Prostate gland (tissue), 2 donors: ENCODE measurements at regions not wholly inside any gene's neighbourhood (a gene's known extent, or its start where the extent isn't known, plus 50 kb on each side); places are given as distances from the start of the nearest gene placed in this dataset.
"Not testable (repeated sequence)": the region's sequence is repeated elsewhere in the genome, so short reads cannot be mapped to it uniquely, and the experiment has no call there.

Source experiments
- DNase-seq: peaks from one replicate; pipeline ENCODE4 v3.0.0-alpha.2; 2019; ENCODE audit warnings: low spot score
- H3K27ac ChIP-seq, 2 donors: fragments of 200-600 bp; sonication (generic); 2 replicates each; pipeline ENCODE4 v1.5.1; 2017 to 2019
- H3K27me3 ChIP-seq: fragments of 200-600 bp; sonication (generic); replicated peaks from 2 replicates; pipeline ENCODE4 v1.5.1; 2019; ENCODE audit not compliant: insufficient read depth
- H3K36me3 ChIP-seq, 2 donors: fragments of 200-600 bp; sonication (generic); 1 replicate in 1 of 2; 2 replicates in 1 of 2; pipeline versions ENCODE4 v1.5.1 to v1.8.1; 2017 to 2019
- H3K4me1 ChIP-seq: fragments of 200-600 bp; sonication (generic); replicated peaks from 2 replicates; pipeline ENCODE4 v1.5.1; 2019
- H3K4me3 ChIP-seq, 2 donors: fragments of 200-600 bp; sonication (generic); 2 replicates each; pipeline ENCODE4 v1.5.1; 2017 to 2019
- H3K9me3 ChIP-seq: fragments of 200-600 bp; sonication (generic); 2 replicates; pipeline ENCODE4 v1.5.1; 2017
- POLR2A ChIP-seq: fragments of 450-650 bp; IDR thresholded peaks from one replicate; pipeline ENCODE4 v1.6.1; 2016; ENCODE audit warnings: antibody characterized with exemption, mild to moderate bottlenecking
- POLR2AphosphoS5 ChIP-seq: sonication (generic); formaldehyde crosslinking; IDR thresholded peaks from one replicate; pipeline ENCODE4 v1.6.1; 2017; ENCODE audit warnings: antibody characterized with exemption
- WGBS: methylation state at CpG from one replicate; pipeline ENCODE4 v1.1.5; 2018; 5-methylcytosine and 5-hydroxymethylcytosine counted together
- intact Hi-C: fragments of 100-400 bp; cut with DNase I; formaldehyde crosslinking; loops from one replicate; pipeline ENCODE4 v1.14.2; 2022
- TF ChIP-seq, protein P1 (sequence below), 4 experiments: fragments of 200-600 bp in 2 of 4; fragments of 450-650 bp in 2 of 4; sonication (generic) in 2 of 4; IDR thresholded peaks; 1 replicate in 3 of 4; 2 replicates in 1 of 4; pipeline ENCODE4 v1.5.1; 2016 to 2019; ENCODE audit warnings: antibody characterized with exemption in 4 of 4, mild to moderate bottlenecking in 2 of 4, moderate library complexity in 2 of 4

DNA sequence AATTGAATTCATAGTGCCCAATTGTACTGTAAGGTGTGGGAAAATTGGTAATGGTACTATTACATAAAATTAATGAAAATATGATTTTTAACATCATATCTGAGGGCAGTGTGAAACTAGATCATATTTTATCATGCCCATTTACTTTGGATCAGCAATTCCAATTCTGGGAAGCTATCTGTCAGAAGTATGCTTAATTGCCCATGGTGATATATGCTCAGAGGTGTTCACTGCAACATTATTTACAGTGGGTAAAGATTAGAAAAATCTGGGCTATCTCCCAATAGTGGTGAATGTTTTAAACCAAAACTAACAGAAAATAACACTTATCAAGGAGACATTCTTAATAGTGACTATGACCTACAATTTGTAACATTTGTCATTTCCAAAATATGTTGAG is 1260.0 kb downstream of the BRINP3 start:
- intact Hi-C loops = no loop called here
- DNase-seq = no peak
- Histone ChIP-seq H3K9me3 (no peaks in the 10 kb centered on the region), H3K4me1 (no peaks in the 10 kb centered on the region), H3K27me3 (no peaks in the 10 kb centered on the region), H3K36me3 (no peaks in the 10 kb centered on the region), H3K27ac (no peak overlapping the region), H3K4me3 (no peak overlapping the region)
- TF ChIP-seq POLR2AphosphoS5 = no peak
- no peak for TF ChIP-seq POLR2A
- TF ChIP-seq, protein P1, sequence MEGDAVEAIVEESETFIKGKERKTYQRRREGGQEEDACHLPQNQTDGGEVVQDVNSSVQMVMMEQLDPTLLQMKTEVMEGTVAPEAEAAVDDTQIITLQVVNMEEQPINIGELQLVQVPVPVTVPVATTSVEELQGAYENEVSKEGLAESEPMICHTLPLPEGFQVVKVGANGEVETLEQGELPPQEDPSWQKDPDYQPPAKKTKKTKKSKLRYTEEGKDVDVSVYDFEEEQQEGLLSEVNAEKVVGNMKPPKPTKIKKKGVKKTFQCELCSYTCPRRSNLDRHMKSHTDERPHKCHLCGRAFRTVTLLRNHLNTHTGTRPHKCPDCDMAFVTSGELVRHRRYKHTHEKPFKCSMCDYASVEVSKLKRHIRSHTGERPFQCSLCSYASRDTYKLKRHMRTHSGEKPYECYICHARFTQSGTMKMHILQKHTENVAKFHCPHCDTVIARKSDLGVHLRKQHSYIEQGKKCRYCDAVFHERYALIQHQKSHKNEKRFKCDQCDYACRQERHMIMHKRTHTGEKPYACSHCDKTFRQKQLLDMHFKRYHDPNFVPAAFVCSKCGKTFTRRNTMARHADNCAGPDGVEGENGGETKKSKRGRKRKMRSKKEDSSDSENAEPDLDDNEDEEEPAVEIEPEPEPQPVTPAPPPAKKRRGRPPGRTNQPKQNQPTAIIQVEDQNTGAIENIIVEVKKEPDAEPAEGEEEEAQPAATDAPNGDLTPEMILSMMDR (IDR thresholded peaks at IDR 0.05) = no peak

DNA sequence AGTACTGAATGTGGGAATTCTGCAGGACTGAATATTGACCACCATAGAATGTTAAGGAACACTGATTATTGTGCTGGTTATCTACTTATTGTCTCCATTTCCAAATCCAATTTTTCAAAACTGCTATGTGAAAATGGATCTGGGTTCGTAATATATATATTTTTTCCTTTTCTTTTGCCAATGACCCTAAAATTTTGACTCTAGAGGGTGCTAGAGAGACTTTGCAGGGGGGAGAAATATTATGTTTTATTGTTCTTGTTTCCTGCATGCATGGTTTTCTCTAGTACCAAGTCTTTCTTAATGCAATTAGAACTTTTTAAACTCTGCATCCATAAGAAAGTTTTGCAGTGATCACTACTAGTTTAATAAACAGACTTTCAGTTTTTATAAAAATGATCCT is 1256.9 kb downstream of the BRINP3 start:
- 81% methylated on average over 1 of the region's 1 CpG for WGBS
- no peak overlapping the region for H3K27ac ChIP-seq
- TF ChIP-seq POLR2AphosphoS5 = no peak
- TF ChIP-seq, protein P1 (IDR thresholded peaks at IDR 0.05) = no peak
- no peak for TF ChIP-seq POLR2A
- H3K27me3 ChIP-seq = no peaks in the 10 kb centered on the region
- intact Hi-C loops = no loop called here
- no peak for DNase-seq
- H3K36me3 ChIP-seq = no peaks in the 10 kb centered on the region
- no peak overlapping the region for H3K4me3 ChIP-seq
- no peaks in the 10 kb centered on the region for H3K9me3 ChIP-seq
- H3K4me1 ChIP-seq = no peaks in the 10 kb centered on the region

DNA sequence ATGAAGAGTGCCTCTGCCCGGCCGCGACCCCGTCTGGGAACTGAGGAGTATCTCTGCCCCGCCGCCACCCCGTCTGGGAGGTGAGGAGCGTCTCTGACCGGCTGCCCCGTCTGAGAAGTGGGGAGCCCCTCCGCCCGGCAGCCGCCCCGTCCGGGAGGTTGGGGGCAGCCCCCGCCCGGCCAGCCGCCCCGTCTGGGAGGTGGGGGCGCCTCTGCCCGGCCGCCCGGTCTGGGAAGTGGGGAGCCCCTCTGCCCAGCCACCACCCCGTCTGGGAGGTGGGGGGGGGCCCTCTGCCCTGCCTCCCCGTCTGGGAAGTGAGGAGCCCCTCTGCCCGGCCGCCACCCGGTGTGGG is 1251.9 kb downstream of the BRINP3 start:
- intact Hi-C loops, H3K27me3 ChIP-seq, H3K4me3 ChIP-seq, H3K4me1 ChIP-seq, H3K36me3 ChIP-seq, DNase-seq, H3K9me3 ChIP-seq, H3K27ac ChIP-seq: not testable (repeated sequence)
- 99% methylated on average over 17 of the region's 28 CpGs for WGBS

DNA sequence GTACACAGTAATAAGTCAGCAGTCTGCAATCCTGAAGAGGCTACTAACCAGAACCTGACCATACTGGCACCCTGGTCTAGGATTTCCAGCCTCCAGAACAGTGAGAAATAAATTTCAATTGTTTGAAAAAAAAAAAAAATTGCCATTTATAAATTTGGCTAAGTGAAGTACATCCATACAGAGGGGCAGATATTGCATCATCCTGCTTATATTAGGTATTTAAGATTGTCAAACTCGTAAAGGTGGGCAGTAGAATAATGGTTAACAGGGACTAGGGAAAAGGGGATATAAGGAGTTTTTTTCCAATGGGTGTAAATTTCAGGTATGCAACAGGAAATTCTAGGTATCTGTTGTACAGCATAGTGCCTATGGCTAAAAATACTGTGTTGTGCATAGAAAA is 1250.9 kb downstream of the BRINP3 start:
- H3K27ac ChIP-seq = no peak overlapping the region
- no peaks in the 10 kb centered on the region for H3K9me3 ChIP-seq
- intact Hi-C loops = no loop called here
- no peaks in the 10 kb centered on the region for H3K36me3 ChIP-seq
- H3K4me1 ChIP-seq = no peaks in the 10 kb centered on the region
- no peak overlapping the region for H3K4me3 ChIP-seq
- TF ChIP-seq POLR2AphosphoS5 = no peak
- DNase-seq = no peak
- WGBS = 71% methylated on average over 1 of the region's 1 CpG
- no peaks in the 10 kb centered on the region for H3K27me3 ChIP-seq

DNA sequence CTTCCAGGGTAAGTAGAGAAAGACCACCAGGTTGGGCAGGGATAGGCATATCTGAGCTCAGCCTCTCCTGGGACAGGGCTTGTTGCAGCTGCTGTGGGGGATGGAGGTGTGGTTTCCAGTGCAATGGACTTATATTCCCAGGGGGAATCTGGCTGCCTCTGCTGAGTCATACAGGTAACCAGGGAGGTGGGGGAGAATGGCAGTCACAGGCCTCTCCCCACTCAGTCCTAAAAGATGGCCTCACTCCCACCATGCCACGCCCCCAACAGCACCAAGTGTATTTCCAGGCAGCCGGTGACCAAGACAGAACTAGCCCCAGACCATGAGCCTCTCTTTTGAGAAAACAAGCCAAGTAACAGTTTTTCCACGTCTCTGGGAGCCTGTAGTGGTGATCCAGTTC is 1240.7 kb downstream of the BRINP3 start:
- 90% methylated on average over 3 of the region's 3 CpGs for whole genome bisulfite sequencing
- no peak for TF ChIP-seq POLR2AphosphoS5
- no peak for TF ChIP-seq POLR2A
- TF ChIP-seq, protein P1 (IDR thresholded peaks at IDR 0.05) = no peak
- H3K9me3 ChIP-seq = no peaks in the 10 kb centered on the region
- H3K4me1 ChIP-seq = no peaks in the 10 kb centered on the region
- intact Hi-C loops = no loop called here
- no peak overlapping the region for H3K27ac ChIP-seq
- no peak for DNase-seq
- no peak overlapping the region for H3K4me3 ChIP-seq
- no peaks in the 10 kb centered on the region for H3K27me3 ChIP-seq
- H3K36me3 ChIP-seq = no peaks in the 10 kb centered on the region

DNA sequence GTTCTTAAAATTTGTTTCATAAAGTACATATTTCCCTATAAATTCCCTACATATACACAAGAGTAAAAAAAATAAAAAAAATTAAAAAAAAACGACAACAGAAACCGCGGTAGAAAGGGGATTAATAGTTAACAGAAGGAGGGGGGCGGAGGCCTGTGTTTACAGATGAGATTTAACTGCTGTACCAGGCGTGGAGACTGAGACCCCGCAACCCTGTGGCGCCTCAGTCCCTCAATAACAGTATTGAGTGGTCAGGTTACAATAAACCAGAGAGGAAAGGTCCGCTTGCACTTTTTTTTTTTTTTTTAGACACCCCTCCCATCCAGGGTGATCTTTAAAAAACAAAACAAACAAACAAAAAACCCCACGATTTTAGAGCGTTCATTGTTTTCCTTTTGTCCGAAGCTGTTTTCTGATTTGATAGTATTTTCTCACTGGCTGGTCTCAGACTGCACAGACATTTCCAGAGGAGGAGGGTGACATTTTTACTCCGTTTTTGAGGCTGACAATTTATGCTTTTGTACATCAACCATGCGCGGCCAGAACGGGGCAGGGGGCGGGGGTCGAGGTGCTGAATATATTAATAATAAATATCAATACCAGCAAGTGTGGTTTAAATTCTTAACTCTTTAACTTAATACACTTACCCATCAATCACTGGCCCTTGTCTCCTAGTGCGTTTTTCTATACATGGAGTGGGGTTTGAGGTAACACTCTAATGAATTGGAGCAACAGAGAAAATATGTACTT is 1223.9 kb downstream of the BRINP3 start:
- TF ChIP-seq POLR2AphosphoS5 = no peak
- TF ChIP-seq, protein P1 (IDR thresholded peaks at IDR 0.05) = no peak
- TF ChIP-seq POLR2A = no peak
- DNase-seq = no peak
- Histone ChIP-seq H3K4me3 (no peak overlapping the region), H3K27ac (no peak overlapping the region), H3K36me3 (no peaks in the 10 kb centered on the region), H3K4me1 (no peaks in the 10 kb centered on the region), H3K27me3 (no peaks in the 10 kb centered on the region), H3K9me3 (no peaks in the 10 kb centered on the region)
- 75% methylated on average over 18 of the region's 18 CpGs for WGBS
- intact Hi-C loops = no loop called here

DNA sequence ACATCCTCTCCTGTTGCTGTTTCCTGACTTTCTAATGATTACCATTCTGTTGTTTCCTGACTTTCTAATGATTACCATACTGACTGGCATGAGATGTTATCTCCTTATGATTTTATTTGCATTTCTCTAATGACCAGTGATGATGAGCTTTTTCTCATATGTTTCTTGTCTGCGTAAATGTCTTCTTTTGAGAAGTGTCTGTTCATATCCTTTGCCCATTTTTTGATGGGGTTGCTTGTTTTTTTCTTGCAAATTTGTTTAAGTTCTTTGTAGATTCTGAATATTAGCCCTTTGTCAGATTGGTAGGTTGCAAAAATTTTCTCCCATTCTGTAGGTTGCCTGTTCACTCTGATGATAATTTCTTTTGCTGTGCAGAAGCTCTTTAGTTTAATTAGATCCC is 1216.5 kb downstream of the BRINP3 start:
- H3K27me3 ChIP-seq, H3K27ac ChIP-seq, H3K9me3 ChIP-seq, H3K4me3 ChIP-seq, intact Hi-C loops, H3K36me3 ChIP-seq, DNase-seq, H3K4me1 ChIP-seq: not testable (repeated sequence)
- 100% methylated on average over 1 of the region's 1 CpG for WGBS
